Brain microvascular endothelial cell (primary cell): ENCODE measurements at regions not wholly inside any gene's neighbourhood (a gene's known extent, or its start where the extent isn't known, plus 50 kb on each side); places are given as distances from the start of the nearest gene placed in this dataset.

ENCODE experiments used
- DNase-seq: peaks from one replicate; pipeline ENCODE4 v3.0.0-alpha.2; 2020
- H3K27ac ChIP-seq: fragments of 250-450 bp; sonication (Bioruptor Pico); 2 replicates; pipeline ENCODE4 v1.5.1; 2020; ENCODE audit warnings: mild to moderate bottlenecking, moderate library complexity
- H3K27me3 ChIP-seq: fragments of 250-450 bp; sonication (Bioruptor Pico); replicated peaks from 2 replicates; pipeline ENCODE4 v1.5.1; 2020; ENCODE audit warnings: mild to moderate bottlenecking
- H3K36me3 ChIP-seq: fragments of 250-450 bp; sonication (Bioruptor Pico); replicated peaks from 2 replicates; pipeline ENCODE4 v1.5.1; 2020; ENCODE audit warnings: mild to moderate bottlenecking
- H3K4me3 ChIP-seq: 2 replicates; pipeline ENCODE4 v1.5.1; 2011; ENCODE audit warnings: low read depth, mild to moderate bottlenecking, control low read depth, low read length, moderate library complexity
- in situ Hi-C: cut with HindIII; loops from 2 replicates; pipeline ENCODE4 v1.10.0; 2017; ENCODE audit warnings: low sequenced_read_pairs, low pct_ligation_motif_present
- TF ChIP-seq, protein P1 (sequence below): IDR thresholded peaks from 2 replicates; pipeline ENCODE4 v1.5.1; 2011; ENCODE audit warnings: low read depth, mild to moderate bottlenecking, moderate library complexity, low read length, control low read depth, inconsistent platforms; ENCODE audit errors: missing control alignments

DNA sequence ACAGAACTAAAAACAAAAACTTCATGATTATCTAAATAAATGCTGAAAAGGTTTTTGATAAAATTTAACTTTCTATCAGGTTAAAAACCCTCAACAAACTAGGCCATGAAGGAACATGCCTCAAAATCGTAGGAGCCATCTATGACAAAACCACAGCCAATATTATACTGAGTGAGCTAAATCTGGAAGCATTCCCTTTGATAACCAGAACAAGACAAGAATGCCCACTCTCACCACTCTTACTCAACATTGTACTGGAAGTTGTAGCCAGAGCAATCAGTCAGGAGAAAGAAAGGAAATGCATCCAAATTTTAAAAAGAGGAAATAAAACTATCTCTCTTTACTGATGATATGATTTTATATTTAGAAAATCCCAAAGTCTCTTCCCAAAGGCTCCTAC lies 228.7 kb downstream of the CHRM2 start:
- Histone ChIP-seq H3K27me3 (no peaks in the 10 kb centered on the region), H3K4me3 (no peak overlapping the region), H3K36me3 (no peaks in the 10 kb centered on the region), H3K27ac (no peak overlapping the region)
- TF ChIP-seq, protein P1, sequence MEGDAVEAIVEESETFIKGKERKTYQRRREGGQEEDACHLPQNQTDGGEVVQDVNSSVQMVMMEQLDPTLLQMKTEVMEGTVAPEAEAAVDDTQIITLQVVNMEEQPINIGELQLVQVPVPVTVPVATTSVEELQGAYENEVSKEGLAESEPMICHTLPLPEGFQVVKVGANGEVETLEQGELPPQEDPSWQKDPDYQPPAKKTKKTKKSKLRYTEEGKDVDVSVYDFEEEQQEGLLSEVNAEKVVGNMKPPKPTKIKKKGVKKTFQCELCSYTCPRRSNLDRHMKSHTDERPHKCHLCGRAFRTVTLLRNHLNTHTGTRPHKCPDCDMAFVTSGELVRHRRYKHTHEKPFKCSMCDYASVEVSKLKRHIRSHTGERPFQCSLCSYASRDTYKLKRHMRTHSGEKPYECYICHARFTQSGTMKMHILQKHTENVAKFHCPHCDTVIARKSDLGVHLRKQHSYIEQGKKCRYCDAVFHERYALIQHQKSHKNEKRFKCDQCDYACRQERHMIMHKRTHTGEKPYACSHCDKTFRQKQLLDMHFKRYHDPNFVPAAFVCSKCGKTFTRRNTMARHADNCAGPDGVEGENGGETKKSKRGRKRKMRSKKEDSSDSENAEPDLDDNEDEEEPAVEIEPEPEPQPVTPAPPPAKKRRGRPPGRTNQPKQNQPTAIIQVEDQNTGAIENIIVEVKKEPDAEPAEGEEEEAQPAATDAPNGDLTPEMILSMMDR, result no peak
- peak; percentile 34 for DNase-seq
- in situ Hi-C loops, result no loop called here

DNA sequence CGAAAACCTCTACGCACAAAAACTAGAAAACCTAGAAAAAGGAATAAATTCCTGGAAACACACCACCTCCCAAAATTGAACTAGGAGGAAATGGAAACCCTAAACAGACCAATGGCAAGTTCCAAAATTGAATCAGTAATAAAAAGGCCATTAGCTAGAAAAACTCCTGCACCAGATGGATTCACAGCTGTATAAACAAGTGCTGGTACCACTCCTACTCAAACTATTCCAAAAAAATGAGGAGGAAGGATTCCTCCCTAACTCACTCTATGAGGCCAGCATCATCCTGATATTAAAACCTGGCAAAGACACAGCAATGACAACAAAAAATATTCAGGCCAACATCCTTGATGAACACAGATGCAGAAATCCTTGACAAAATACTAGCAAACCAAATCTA lies 228.2 kb downstream of the CHRM2 start:
- no peaks in the 10 kb centered on the region for H3K36me3 ChIP-seq
- in situ Hi-C loops, result no loop called here
- TF ChIP-seq, protein P1, result no peak
- H3K27ac ChIP-seq, result no peak overlapping the region
- no peak overlapping the region for H3K4me3 ChIP-seq
- no peaks in the 10 kb centered on the region for H3K27me3 ChIP-seq
- no peak for DNase-seq

DNA sequence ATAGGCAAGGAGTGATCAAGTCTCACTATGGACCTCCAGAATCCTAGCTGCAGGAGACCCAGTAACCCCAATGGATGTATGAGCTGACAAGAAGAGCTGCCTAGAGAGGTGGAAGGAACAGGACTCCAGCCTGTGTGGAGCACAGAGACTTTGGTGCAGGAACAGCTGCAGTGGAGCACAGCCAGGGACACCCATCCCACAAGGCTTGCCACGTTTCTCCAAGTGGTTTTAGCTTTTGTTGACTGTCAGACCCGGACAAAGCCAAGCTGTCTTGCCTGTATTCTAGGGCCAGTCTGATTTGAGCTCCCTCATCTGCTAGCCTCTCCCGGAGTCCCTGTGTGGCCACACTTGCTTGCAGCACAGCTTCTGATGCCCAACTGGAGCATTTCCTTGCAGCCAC lies 224.7 kb downstream of the CHRM2 start:
- in situ Hi-C loops, result no loop called here
- DNase-seq, result no peak
- H3K36me3 ChIP-seq, result no peaks in the 10 kb centered on the region
- H3K27me3 ChIP-seq, result no peaks in the 10 kb centered on the region
- H3K4me3 ChIP-seq, result no peak overlapping the region
- no peak overlapping the region for H3K27ac ChIP-seq
- TF ChIP-seq, protein P1, result no peak

DNA sequence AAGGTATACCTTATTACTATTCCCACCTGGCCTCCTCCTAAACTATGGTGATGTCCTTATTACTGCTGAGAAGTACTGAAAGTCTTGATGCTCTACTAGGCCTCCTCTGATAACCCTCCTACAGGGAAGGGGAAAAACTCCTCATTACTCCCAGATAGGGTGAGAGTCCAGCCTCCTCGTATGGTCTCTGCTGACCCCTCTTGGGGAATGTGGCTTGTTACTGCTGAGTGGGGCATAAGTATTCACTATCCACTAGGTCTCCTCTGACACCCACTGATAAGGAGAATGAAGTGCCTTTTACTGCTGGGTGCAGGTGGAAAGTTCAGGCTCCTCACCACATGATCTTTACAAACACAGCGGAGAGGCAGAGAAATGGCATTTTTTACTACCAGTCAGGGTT lies 222.9 kb downstream of the CHRM2 start:
- H3K36me3 ChIP-seq, result no peaks in the 10 kb centered on the region
- H3K4me3 ChIP-seq, result no peak overlapping the region
- peak; percentile 20 for DNase-seq
- TF ChIP-seq, protein P1, result peak; percentile 77
- H3K27me3 ChIP-seq, result no peaks in the 10 kb centered on the region
- no peak overlapping the region for H3K27ac ChIP-seq
- in situ Hi-C loops, result no loop called here

DNA sequence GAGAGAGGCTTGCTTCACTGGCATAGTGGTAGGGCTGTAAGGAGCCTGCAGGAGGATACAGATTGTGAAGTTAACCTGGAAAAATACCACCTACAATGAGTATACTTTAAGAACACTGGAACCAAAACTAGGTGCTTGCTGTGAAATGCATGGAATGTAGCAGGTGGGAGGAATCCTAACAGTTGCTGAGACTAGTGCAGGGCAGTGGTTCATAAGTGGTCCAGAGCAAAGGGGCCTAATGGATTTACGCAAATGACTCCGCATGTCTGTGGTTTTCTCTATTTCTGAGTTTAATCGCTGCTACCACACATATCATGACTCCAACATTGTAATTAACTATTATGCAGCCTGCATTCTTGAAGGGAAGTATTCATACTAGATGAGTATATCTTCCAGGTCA lies 218.4 kb downstream of the CHRM2 start:
- Histone ChIP-seq H3K36me3 (no peaks in the 10 kb centered on the region), H3K27me3 (no peaks in the 10 kb centered on the region), H3K27ac (no peak overlapping the region), H3K4me3 (no peak overlapping the region)
- DNase-seq, result no peak
- in situ Hi-C loops, result no loop called here
- TF ChIP-seq, protein P1, result no peak

DNA sequence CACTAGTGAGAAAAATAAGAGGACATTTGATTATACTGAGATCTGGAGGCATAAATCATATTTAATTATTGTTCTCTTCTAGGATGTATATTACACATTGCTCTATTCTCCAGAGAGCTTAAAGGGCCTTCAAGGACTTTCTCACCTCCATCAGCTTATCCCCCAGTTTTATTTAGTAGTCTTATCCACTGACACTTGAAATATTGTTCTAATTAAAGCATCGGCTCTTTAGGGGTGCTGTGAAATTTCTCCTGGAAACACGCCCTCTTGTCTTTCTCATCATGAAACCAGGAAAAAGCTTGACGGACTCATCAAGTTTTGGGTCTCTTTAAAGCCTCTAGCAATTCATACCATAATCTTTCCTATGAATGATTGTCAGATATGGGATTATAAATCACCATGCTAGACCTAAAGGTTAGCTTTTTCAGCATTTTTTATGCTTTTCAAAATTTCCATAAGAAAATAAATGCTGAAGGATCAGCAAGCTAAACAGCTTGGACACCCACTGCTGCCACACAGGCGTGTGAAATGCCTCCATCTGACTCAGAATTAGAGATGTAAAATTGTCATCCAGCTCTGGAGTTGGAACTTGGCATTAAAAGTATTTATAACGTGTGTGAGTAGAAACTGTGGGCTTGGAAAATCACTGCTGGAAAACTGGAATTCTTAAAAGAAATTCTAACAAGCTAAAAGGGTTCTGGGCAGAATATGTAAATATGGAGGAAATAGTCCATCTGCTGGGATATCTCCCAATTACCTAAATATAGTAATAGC lies 216.3 kb downstream of the CHRM2 start:
- Histone ChIP-seq H3K27me3 (no peaks in the 10 kb centered on the region), H3K4me3 (no peak overlapping the region), H3K27ac (no peak overlapping the region), H3K36me3 (no peaks in the 10 kb centered on the region)
- no peak for DNase-seq
- in situ Hi-C loops, result no loop called here
- TF ChIP-seq, protein P1, result no peak
